A204.1 (cell line): ENCODE measurements at regions not wholly inside any gene's neighbourhood (a gene's known extent, or its start where the extent isn't known, plus 50 kb on each side); places are given as distances from the start of the nearest gene placed in this dataset.

Source experiments
- FAIRE-seq: peaks from 2 replicates; lab custom pipeline; 2012; peaks lifted over from hg19 to GRCh38; lab: Jason Lieb, UNC

DNA sequence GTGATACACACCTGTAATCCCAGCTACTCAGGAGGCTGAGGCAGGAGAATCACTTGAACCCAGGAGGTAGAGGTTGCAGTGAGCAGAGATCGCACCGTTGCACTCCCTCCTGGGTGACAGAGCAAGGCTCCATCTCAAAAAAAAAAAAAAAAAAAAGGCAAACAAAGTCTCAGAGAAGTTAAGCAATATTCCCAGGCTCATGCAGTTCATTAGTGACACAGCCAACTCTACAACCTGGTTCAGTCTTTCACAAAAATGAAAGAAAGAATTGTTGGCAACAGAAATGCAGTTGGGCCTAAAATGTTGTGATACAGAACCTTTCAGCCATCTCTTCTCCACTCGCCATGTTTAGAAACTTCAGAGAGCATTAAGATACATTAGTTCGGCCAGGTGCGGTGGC is 242.1 kb downstream of the LTN1 start:
- FAIRE-seq: no peak

DNA sequence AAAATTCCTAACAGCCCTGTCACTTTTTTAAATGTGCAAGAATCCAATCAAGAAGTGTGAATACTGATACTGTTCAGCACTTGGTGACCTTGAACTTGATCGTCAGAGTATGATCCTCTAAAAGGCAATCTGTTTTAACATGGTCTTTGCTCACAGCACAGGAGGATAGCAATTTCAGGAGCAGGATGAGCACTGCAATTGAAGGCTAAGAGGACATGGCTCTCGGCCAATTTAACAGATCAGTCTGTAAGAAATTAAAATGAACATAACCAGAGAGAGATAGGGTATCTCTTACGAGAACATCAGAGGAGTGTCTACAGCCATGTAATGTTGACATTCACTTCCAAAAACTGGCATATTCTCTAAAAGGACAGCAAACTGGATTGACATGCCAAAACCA is 243.1 kb downstream of the LTN1 start:
- FAIRE-seq: no peak

DNA sequence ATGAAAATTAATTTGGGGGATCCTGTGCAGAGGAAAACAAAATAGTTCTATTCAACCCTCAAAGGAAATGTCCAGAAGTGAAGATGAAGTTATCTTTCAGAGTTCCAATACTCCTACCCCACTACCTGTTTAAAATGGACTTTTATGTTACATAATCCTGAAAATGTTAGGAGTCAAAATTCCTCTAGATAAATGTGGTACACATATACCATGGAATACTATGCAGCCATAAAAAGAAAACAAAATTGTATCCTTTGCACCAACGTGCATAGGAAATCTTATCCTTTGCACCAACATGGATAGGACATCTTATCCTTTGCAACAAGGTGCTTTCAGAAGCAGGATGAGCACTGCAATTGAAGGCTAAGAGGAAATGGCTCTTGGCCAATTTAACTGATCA is 245.2 kb downstream of the LTN1 start:
- FAIRE-seq: no peak

DNA sequence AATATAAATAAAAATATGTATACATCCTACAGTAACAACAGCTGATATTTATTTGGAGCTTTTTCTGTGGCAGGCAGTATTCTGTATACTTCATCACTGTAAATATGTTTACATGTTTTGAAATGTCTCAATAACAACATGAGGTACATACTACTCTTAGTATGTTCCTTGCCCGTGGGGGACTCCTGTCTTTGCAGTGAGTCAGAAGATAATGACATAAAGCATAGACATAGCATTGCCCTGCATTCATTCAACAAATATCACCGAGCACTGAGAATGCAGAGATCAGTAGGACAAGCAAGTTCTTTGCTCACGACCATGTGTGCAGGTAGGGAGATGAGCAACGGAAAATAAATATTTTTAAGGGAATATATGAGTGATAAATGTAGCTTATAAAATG is 246.5 kb downstream of the LTN1 start:
- FAIRE-seq: no peak

DNA sequence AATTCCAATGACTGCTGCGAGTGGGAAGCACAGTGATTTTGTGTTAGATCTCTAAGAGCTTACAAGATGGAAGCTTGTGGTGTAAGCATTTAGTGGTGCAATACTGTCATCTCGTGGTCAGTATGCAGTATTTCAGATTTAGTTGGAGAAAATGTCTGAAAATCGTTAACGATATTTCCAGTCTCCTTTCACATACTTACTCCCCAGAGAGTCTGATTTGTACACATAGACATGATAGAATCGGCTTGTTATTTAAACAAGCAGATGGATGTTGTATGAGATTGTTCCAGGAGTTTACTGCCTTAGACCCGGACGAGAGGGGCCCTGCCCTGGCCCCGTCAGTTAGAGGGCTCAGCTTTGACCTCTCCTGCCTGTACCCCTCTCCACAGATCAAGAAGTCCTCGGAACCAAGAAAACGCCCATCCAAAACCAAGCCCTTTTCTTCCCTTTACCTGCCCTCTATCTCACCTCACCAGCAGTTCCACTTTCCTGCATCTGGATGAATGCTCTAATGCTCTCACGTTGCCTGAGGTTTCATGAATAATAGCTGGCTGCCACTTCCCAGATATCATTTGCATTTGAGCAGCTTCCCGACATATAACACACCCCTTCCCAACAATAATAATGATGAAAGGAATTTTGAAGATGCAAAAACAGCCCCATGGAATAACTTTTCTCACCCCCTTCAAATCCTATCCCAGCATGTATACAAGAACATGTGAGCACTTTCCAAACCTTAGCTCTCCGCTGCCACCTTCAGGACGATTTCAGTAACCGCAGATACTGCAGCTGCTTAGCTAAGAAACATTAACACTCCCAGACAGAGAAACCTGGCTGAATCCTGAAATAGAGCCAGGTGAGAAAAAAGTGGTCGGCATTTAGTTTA is 247.3 kb downstream of the LTN1 start:
- FAIRE-seq: peak; percentile 94

DNA sequence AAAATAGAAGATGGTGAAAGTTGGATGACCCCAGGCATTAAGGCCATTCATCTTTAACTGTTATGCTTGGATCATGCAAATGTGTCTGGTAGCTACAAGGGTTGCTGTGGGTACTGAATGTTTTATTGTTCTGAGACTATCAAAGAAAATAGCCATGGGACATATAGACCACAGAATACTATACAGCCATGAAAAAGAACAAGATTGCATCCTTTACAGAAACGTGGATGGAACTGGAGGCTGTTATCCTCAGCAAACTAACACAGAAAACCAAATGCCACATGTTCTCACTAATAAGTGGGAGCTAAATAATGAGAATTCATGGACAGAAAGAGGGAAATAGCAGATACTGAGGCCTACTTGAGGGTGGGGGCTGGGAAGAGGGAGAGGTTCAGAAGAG is 249.0 kb downstream of the LTN1 start:
- FAIRE-seq: no peak

DNA sequence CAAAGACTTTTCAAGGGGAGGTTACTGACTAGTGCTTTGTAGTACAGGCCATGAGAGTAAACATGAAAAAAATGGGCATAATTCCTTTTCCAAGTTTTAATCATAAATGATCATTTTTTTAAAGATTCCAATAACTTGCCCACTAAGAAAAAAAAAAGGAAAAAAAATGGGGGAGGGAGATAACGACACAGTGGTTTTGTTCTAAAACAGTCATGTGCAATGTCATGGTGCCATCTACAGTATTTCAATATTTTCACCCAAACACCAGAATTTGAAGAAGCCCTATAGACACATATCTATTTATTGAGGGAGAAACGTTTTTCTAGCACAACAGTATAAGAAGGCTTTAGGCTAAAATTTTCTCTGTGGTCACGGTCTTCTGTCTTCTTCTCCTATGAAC is 250.2 kb downstream of the LTN1 start:
- FAIRE-seq: no peak

DNA sequence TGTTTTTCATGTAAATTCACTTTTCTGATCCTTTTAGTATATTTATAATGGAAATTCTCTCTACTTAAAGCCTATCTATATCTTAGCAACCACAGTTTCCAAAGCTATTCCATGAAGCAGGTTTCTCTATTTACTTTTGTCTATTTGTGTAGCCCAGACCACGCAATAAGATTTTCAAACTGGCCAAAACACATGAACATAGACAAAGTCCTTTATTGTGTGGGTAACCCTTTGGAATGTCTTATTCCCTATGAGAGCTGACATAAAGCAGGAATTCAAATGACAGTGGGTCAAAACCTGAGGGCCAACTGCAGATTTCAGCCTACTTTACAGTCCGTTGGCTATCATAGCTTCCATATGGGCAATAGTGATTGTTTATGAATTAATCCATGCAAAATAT is 252.6 kb downstream of the LTN1 start:
- no peak for FAIRE-seq

DNA sequence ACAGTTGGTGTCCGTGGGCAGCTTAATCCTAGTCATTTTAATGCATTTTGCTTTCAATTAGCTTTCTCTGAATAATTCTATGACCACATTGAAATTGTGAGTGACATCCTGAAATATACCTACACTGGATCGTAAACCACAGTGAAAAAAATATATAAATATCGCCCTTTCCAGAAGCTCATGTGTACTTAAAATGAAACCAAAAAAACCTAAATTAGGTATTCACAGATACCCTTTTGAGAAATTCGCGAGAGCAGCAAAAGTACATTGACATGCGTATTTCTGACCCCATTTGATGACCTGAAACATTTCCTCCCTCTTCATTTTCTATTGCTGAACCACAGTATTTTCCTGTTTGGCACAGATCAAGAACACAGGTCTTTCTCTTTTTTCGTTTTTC is 253.8 kb downstream of the LTN1 start:
- no peak for FAIRE-seq

DNA sequence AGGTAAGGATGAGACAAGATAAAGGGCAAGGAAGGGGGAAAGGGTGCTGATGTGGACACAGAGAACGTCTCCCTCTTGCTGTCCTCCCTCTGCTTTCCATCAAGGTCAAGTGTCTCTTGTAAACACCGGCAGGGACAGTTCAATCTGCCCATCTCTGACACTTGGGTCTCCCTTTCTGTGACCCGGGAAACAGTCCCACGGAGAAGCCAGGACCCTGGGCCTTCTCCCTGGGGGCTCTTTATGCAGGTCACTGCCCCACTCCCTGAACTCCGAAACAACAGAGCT is 254.3 kb downstream of the LTN1 start:
- FAIRE-seq: no peak

DNA sequence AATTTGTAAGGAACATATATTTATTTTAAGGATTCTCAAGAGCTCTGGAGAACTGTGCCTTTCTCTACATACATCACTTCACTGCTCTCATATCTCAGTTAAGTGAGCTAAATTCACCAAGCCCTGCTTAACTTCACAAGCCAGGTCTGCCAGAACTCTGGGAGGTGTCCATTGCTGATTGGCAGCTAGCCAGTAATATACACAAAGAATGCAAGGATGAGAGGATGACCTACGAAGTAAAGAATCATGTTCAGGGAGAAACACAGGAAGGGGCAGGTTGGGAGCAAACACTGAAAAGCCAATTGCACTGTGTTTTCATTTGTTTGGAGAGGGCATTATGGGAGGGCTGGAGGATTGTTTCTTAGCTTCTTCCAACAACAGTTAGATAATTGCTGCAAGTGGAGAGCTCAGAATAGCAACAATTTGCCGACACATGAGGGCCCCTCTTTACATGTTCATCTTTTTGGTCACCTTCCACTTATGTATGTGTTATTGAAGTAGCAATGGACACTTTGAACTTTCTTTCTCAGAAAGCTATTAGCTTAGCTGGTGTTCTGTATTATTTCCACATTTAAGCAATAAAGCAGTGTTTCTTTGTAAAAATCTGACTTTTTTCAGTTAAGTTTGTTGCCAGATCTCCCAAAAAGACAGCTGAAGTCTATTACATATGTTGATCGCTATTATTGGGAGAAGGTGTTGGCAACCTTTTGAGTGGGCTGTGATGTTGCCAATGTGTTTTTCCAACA is 254.8 kb downstream of the LTN1 start:
- no peak for FAIRE-seq

DNA sequence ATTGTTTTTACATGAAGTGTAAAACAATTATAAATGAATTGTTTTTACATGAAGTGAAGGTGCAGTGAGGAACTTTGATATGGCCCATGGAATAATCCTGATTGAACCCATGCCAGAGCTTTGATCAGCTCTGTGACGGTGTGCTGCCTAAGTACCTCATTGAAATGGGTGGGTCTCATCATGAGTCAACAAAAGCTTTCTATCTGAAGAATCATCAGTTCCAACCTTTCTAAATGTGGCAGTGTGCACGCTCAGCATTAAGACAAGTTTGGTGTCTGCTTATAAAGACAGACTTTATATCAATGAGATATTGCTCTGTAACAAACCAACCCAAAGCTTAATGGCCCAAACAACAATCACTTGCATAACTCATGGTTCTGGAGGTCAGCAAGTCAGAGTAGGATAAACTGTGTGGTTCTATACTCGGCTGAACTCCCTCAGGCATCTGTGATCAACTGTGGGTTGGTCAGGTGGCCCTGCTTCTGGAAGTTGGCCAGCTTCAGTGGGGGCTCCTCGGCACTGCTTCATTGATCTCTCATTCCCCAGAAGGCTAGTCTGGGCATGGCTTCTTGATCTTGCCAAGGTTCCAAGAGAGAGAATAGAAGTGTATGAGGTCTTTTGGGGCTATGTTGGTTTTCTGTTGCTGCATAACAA is 258.0 kb downstream of the LTN1 start:
- FAIRE-seq: no peak

DNA sequence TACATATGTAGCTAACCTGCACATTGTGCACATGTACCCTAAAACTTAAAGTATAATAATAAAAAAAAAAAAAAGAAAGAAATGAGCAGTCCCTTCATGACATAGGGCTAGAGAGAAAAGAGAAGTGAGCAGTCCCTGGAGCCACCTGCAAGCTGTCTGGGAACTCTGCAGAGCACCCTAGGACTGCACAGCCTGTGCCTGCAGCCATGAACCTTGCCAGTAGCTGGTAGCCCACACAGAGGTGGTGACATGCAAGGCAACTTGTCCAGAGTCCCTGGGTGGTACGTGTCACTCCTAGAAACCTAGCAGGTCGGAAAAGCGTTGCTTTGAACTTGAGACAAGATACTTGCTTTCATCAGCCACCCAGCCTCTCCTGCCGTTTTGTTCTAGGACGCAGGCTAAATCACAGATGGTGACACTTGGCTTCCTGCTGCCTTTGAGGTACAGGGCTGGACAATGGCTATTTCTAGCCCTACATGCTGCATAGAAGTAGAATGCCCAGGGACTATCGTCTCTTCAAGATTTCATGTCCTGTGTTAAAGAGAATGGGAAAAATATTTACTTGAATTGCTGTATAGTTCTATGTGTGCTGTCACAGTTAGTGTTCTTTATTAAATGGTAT is 260.9 kb downstream of the LTN1 start:
- FAIRE-seq: no peak

DNA sequence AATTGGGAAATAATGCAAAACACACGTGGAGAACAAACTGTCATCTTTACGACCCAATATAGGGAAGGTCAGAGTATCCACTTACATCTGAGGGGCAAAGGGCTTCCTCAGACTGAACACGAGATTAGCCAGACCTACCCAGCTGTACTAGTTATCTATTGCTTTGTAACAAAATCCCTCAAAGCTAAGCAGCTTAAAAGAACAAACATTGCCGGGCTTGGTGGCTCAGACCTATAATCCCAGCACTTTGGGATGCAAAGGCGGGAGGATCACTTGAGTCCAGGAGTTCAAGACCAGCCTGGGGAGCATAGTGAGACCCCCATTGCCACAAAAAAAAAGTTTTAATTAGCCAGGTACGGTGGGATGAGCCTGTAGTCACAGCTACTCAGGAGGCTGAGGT is 262.8 kb downstream of the LTN1 start:
- no peak for FAIRE-seq

DNA sequence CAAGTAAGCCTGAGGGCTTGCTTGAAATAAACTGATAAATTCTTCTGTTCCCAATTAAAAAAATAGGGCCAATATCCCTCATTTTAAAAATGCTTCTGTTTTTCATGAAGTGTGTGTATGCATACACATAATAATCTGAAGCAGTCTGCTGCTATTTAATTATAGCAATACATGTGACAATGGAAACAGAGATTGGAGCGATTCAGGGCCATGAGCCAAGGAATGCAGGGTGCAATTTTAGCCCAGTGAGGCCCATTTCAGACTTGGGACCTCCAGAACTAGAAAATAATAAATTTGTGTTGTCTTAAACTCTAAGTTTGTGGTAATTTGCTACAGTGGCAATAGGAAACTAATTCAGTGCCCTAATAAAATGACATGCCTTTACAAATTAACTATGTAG is 264.9 kb downstream of the LTN1 start:
- FAIRE-seq: no peak

DNA sequence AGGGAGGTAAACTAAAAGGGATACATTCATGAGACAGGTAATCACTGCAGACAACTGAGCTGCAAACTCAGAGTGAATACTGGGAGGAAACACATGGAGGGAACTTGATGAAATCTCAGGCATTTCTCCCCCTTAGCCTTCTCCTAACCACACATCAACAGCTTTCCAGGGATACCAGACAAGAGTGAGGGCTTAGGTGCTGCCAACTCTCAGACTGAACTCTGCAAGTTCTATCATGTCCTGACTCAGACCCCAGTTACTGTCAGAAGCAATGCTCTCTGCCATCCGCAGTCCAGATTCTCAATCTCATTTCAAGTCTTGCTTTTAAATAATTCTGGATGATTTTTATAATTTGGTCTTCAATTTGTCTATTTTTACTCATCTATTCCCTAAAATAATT is 267.3 kb downstream of the LTN1 start:
- FAIRE-seq: no peak

DNA sequence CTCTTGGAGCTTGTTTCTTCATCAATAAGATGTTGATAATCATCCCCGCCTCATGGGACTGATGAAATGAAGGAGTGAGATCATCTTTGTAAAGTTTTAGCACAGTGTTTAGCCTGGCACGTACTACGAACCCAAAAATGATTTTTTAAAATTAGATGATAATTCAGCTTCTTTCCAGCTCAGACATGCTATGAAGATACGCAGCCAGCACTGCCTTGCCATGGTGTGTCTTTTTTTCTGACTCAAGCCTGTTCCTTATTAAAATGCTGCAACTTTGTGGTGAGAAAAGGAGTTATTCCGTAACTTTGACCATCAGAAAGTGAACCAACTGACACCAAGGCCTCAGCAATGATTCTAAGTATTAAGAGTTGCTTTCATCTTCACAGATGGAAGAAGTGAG is 269.0 kb downstream of the LTN1 start:
- FAIRE-seq: no peak

DNA sequence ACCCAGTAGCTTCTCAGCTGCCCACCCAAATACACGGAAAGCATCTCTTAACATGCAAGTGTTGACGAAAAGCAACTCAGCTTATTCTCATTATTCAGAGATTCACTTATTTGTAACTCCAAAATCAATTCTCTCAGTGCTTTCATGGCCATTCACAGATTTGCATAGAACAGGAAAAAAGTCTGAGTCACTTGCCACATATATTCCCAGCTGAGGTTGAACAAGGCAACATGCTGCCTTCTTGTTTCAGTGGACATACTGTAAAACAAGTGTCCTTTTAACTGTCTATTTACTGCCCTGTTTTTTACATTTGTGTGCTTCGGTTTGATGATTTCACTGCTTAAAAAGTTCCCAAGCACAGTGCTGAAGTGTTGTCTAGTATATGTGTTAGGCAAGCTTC is 273.0 kb downstream of the LTN1 start:
- no peak for FAIRE-seq

DNA sequence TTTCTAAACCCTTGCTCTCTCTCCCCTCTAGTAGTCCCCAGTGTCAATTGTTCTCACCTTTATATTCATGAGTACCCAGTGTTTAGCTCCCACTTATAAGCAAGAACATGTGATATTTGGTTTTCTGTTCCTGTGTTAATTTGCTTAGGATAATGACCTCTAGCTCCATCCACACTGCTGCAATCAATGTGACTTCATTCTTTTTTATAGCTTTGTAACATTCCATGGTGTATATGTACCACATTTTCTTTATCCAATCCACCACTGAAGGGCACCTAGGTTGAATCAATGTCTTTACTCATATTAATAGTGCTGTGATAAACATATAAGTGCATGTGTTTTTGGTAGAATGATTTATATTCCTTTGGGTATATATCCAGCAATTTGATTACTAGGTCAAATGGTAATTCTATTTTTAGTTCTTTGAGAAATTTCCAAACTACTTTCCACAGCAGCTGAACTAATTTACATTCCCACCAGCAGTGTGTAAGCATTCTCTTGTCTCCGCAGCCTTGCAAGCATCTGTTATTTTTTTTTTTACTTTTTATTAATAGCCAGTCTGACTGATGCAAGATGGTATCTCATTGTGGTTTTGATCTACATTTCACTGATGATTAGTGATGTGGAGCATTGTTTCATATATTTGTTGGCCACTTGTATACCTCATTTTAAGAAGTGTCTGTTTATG is 277.8 kb downstream of the LTN1 start:
- no peak for FAIRE-seq

DNA sequence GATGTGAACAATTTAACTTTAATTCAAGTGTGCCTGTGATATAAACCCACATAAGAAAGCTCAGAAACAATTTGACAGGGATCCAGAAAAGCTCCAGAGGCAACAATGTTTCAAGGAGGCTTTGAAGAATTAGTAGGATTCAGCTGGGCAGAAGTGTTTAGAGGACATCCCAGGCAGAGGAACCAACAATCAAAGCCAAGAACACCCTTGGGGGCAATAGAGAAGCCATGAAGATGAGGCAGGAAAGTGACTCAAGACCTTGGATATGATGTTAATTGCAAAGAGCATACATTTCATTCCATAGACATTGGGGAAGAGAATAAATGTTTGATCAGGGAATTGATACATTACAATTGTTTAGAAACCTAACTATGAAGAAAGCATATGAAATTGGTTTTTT is 280.3 kb downstream of the LTN1 start:
- no peak for FAIRE-seq

DNA sequence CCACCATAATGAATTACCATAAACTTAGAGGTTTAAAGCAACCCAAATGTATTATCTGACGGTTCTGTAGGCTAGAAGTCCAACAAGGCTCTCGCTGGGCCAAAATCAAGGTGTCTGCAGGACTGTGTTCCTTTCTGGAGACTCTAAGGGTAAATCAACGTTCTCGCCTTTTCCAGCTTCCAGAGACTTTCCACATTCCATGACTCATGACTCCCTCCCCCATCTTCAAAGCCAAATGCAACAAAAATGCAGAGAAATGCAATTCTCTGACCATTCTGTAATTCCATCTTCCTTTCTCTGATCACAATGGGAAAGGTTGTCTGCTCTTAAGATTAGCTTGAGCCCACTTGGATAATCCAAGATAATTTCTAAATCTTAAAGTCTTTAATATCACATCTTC is 287.1 kb downstream of the LTN1 start:
- no peak for FAIRE-seq

DNA sequence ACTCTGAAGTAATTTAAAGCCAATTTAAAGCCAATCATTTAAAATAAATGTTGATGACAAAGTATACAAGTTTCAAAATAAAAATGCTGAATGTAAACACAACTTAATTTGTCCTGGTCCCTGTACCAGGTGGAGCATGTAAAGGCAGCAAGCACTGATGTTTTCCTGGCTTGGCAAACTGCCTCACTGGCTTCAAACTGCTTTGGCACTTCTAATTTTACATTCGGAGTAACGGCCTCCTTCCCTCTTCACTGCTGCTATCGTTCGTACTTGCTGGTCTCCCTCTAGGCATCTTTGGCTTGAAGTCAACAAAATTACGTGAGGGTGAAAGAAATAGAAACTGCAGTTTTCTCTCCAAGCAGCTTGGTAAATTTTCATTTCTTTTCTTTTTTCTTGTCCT is 287.9 kb downstream of the LTN1 start:
- no peak for FAIRE-seq

DNA sequence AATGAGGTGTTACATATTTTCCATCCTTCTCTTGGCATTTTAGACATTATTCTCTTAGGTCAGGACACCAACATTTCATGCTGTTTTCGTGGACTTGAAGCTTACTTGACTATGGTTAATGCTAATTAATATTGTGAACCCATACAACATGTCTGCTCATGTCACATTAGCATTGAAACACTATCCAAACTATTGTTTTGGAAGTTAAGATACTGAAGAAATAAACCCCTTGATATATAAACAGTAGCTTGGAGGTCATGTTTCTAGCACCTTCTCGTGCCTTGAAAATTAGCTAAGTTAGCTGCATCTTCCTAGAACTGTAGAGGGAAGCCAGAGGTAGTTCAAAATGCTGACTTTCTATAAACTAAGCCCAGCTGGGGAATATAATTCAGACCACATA is 288.8 kb downstream of the LTN1 start:
- FAIRE-seq: no peak
